Caco-2 (cell line): ENCODE measurements at regions not wholly inside any gene's neighbourhood (a gene's known extent, or its start where the extent isn't known, plus 50 kb on each side); places are given as distances from the start of the nearest gene placed in this dataset.

ENCODE experiments used
- BruUV-seq: library from RNA; stranded (reverse); fragments of 400-500 nt; replicated peaks from 2 replicates; lab custom pipeline; 2021; lab: Mats Ljungman, UMichigan
- CTCF ChIA-PET: fragments of 300-600 bp; sonication (Branson Sonifier 250); formaldehyde crosslinking; loops from one replicate; lab custom pipeline; 2022; ENCODE audit warnings: antibody characterized with exemption; lab: Charles Lee
- POLR2A ChIA-PET: fragments of 300-600 bp; sonication (Branson Sonifier 250); formaldehyde crosslinking; loops from one replicate; lab custom pipeline; 2022; ENCODE audit warnings: antibody characterized with exemption; lab: Charles Lee
- DNase-seq, 2 experiments: peaks; one replicate each; pipeline versions ENCODE4 v3.0.0 to v3.0.0-alpha.2; 2020 to 2022
- H3K27me3 ChIP-seq: replicated peaks from 2 replicates; pipeline ENCODE4 v1.6.0; 2011; ENCODE audit warnings: low read length; ENCODE audit not compliant: control insufficient read depth, insufficient read depth
- H3K36me3 ChIP-seq: 2 replicates; pipeline ENCODE4 v1.5.1; 2011; ENCODE audit warnings: low read length; ENCODE audit not compliant: control insufficient read depth, insufficient read depth
- H3K4me1 ChIP-seq: fragments of 250-450 bp; sonication (Bioruptor Pico); 2 replicates; pipeline ENCODE4 v1.5.1; 2020; ENCODE audit warnings: mild to moderate bottlenecking
- H3K4me3 ChIP-seq: 2 replicates; pipeline ENCODE4 v1.5.1; 2011; ENCODE audit warnings: low read depth, mild to moderate bottlenecking, control low read depth, low read length
- H3K9me3 ChIP-seq: fragments of 250-450 bp; sonication (Bioruptor Pico); 2 replicates; pipeline ENCODE4 v1.5.1; 2020; ENCODE audit warnings: mild to moderate bottlenecking, moderate library complexity
- H3K27ac Mint-ChIP-seq: one replicate; pipeline ENCODE4 v1.8.0; 2022; ENCODE audit warnings: mixed read lengths; ENCODE audit not compliant: unreplicated experiment
- H3K27me3 Mint-ChIP-seq: one replicate; pipeline ENCODE4 v1.8.0; 2022; ENCODE audit warnings: mixed read lengths; ENCODE audit not compliant: insufficient read depth, unreplicated experiment
- H3K36me3 Mint-ChIP-seq: one replicate; pipeline ENCODE4 v1.8.0; 2022; ENCODE audit warnings: mild to moderate bottlenecking, mixed read lengths; ENCODE audit not compliant: insufficient read depth, unreplicated experiment
- H3K4me1 Mint-ChIP-seq: one replicate; pipeline ENCODE4 v1.8.0; 2022; ENCODE audit warnings: low read depth, mixed read lengths; ENCODE audit not compliant: unreplicated experiment
- H3K4me3 Mint-ChIP-seq: one replicate; pipeline ENCODE4 v1.8.0; 2022; ENCODE audit warnings: mild to moderate bottlenecking, moderate library complexity, mixed read lengths; ENCODE audit not compliant: unreplicated experiment
- H3K9me3 Mint-ChIP-seq: one replicate; pipeline ENCODE4 v1.8.0; 2022; ENCODE audit warnings: mixed read lengths; ENCODE audit not compliant: unreplicated experiment
- CTCF ChIP-seq, 2 experiments: fragments of 200-600 bp in 1 of 2; IDR thresholded peaks; 1 replicate in 1 of 2; 2 replicates in 1 of 2; pipeline versions ENCODE4 v1.5.1 to v1.8.0; 2011 to 2022; ENCODE audit warnings: antibody characterized with exemption in 1 of 2, control low read depth in 1 of 2, inconsistent platforms in 1 of 2, low read depth in 1 of 2, low read length in 1 of 2, mild to moderate bottlenecking in 1 of 2, moderate library complexity in 1 of 2; ENCODE audit not compliant: insufficient read depth in 1 of 2, severe bottlenecking in 1 of 2, unreplicated experiment in 1 of 2
- intact Hi-C: fragments of 100-400 bp; cut with micrococcal nuclease; formaldehyde crosslinking; loops from one replicate; pipeline ENCODE4 v1.10.0; 2022; ENCODE audit not compliant: unreplicated experiment

GRCh38 chr5:52199833-52200232 lies 587.9 kb upstream of the ITGA1 start:
- TF ChIP-seq CTCF (IDR thresholded peaks at IDR 0.05; ENCODE audit: insufficient read depth in 1 of 2, low read depth in 1 of 2, low read length in 1 of 2, severe bottlenecking in 1 of 2, unreplicated experiment in 1 of 2), result no peak
- Mint-ChIP-seq H3K4me3 (no peak overlapping the region), H3K27ac (no peak overlapping the region), H3K27me3 (no peaks in the 10 kb centered on the region), H3K36me3 (no peaks in the 10 kb centered on the region), H3K4me1 (no peaks in the 10 kb centered on the region), H3K9me3 (no peaks in the 10 kb centered on the region)
- no peaks in the 10 kb centered on the region for H3K9me3 ChIP-seq
- no peak overlapping the region for H3K4me3 ChIP-seq
- H3K27me3 ChIP-seq, result no peaks in the 10 kb centered on the region
- no peaks in the 10 kb centered on the region for H3K36me3 ChIP-seq
- ChIA-PET POLR2A (no interaction called here), CTCF (no interaction called here)
- no TSS peak for BruUV-seq
- no peak for DNase-seq
- H3K4me1 ChIP-seq, result no peaks in the 10 kb centered on the region
- intact Hi-C loops, result no loop called here

- H3K27ac Mint-ChIP-seq, result no peak overlapping the region
- H3K27me3 Mint-ChIP-seq, result no peaks in the 10 kb centered on the region
- TF ChIP-seq CTCF (IDR thresholded peaks at IDR 0.05; ENCODE audit: insufficient read depth in 1 of 2, low read depth in 1 of 2, low read length in 1 of 2, severe bottlenecking in 1 of 2, unreplicated experiment in 1 of 2), result no peak
- no peak overlapping the region for H3K4me3 Mint-ChIP-seq
- no peaks in the 10 kb centered on the region for H3K27me3 ChIP-seq
- POLR2A ChIA-PET, result no interaction called here
- H3K36me3 ChIP-seq, result no peaks in the 10 kb centered on the region
- CTCF ChIA-PET, result no interaction called here
- H3K36me3 Mint-ChIP-seq, result no peaks in the 10 kb centered on the region
- H3K9me3 Mint-ChIP-seq, result no peaks in the 10 kb centered on the region
- no TSS peak for BruUV-seq
- no peaks in the 10 kb centered on the region for H3K4me1 Mint-ChIP-seq
- no peaks in the 10 kb centered on the region for H3K9me3 ChIP-seq
- H3K4me3 ChIP-seq, result no peak overlapping the region
- H3K4me1 ChIP-seq, result no peaks in the 10 kb centered on the region
- intact Hi-C loops, result no loop called here
- DNase-seq, result no peak
Observed at GRCh38 chr5:52202256-52202655, 585.5 kb upstream of the ITGA1 start.

- CTCF ChIA-PET, result no interaction called here
Observed at GRCh38 chr5:52204310-52204709, 583.4 kb upstream of the ITGA1 start.

More at GRCh38 chr5:52204310-52204709, 583.4 kb upstream of the ITGA1 start:
- Mint-ChIP-seq H3K9me3 (no peaks in the 10 kb centered on the region), H3K4me3 (no peak overlapping the region), H3K36me3 (no peaks in the 10 kb centered on the region), H3K27me3 (no peaks in the 10 kb centered on the region), H3K4me1 (no peaks in the 10 kb centered on the region), H3K27ac (no peak overlapping the region)
- Histone ChIP-seq H3K27me3 (no peaks in the 10 kb centered on the region), H3K4me1 (no peaks in the 10 kb centered on the region), H3K36me3 (no peaks in the 10 kb centered on the region), H3K9me3 (no peaks in the 10 kb centered on the region), H3K4me3 (no peak overlapping the region)
- no TSS peak for BruUV-seq
- TF ChIP-seq CTCF (IDR thresholded peaks at IDR 0.05; ENCODE audit: insufficient read depth in 1 of 2, low read depth in 1 of 2, low read length in 1 of 2, severe bottlenecking in 1 of 2, unreplicated experiment in 1 of 2), result no peak
- no peak for DNase-seq
- intact Hi-C loops, result no loop called here
- POLR2A ChIA-PET, result no interaction called here
